ENCODE measurements at regions not wholly inside any gene's neighbourhood (a gene's known extent, or its start where the extent isn't known, plus 50 kb on each side); places are given as distances from the start of the nearest gene placed in this dataset.
A peak's percentile ranks its signal among the peaks of the same experiment; 100 is the strongest.

- no peak overlapping the region for H3K9ac ChIP-seq (ENCODE audit: low read depth, low read length)
- no peaks in the 10 kb centered on the region for H3K27me3 ChIP-seq (ENCODE audit: insufficient read depth, low read length)
- H3K9me3 ChIP-seq (ENCODE audit: insufficient read depth, low read depth, low read length), result no peaks in the 10 kb centered on the region
- H3K4me3 ChIP-seq (ENCODE audit: low read length), result no peak overlapping the region
- H3K4me1 ChIP-seq (ENCODE audit: insufficient read depth, low read length), result no peaks in the 10 kb centered on the region
- no peaks in the 10 kb centered on the region for H3K36me3 ChIP-seq (ENCODE audit: insufficient read depth, low read depth, low read length)
- H3K27ac ChIP-seq (ENCODE audit: low read length), result no peak overlapping the region
Measured at GRCh38 chr16:51924744-51925143, 622.2 kb downstream of the TOX3 start.

GRCh38 chr16:51922476-51922875, 624.5 kb downstream of the TOX3 start:
- Histone ChIP-seq H3K9me3 (ENCODE audit: insufficient read depth, low read depth, low read length) (no peaks in the 10 kb centered on the region), H3K36me3 (ENCODE audit: insufficient read depth, low read depth, low read length) (no peaks in the 10 kb centered on the region), H3K4me1 (ENCODE audit: insufficient read depth, low read length) (no peaks in the 10 kb centered on the region), H3K27ac (ENCODE audit: low read length) (no peak overlapping the region), H3K9ac (ENCODE audit: low read depth, low read length) (no peak overlapping the region), H3K4me3 (ENCODE audit: low read length) (no peak overlapping the region), H3K27me3 (ENCODE audit: insufficient read depth, low read length) (no peaks in the 10 kb centered on the region)

- no peak overlapping the region for H3K9ac ChIP-seq (ENCODE audit: low read depth, low read length)
- H3K27me3 ChIP-seq (ENCODE audit: insufficient read depth, low read length), result no peaks in the 10 kb centered on the region
- no peak overlapping the region for H3K4me3 ChIP-seq (ENCODE audit: low read length)
- no peaks in the 10 kb centered on the region for H3K9me3 ChIP-seq (ENCODE audit: insufficient read depth, low read depth, low read length)
- H3K4me1 ChIP-seq (ENCODE audit: insufficient read depth, low read length), result no peaks in the 10 kb centered on the region
- no peaks in the 10 kb centered on the region for H3K36me3 ChIP-seq (ENCODE audit: insufficient read depth, low read depth, low read length)
- H3K27ac ChIP-seq (ENCODE audit: low read length), result no peak overlapping the region
Measured at GRCh38 chr16:51919736-51920135, 627.2 kb downstream of the TOX3 start.

GRCh38 chr16:51916814-51917213, 630.1 kb downstream of the TOX3 start:
- no peaks in the 10 kb centered on the region for H3K9me3 ChIP-seq (ENCODE audit: insufficient read depth, low read depth, low read length)
- H3K4me3 ChIP-seq (ENCODE audit: low read length), result no peak overlapping the region
- H3K4me1 ChIP-seq (ENCODE audit: insufficient read depth, low read length), result no peaks in the 10 kb centered on the region
- no peak overlapping the region for H3K9ac ChIP-seq (ENCODE audit: low read depth, low read length)
- H3K27me3 ChIP-seq (ENCODE audit: insufficient read depth, low read length), result no peaks in the 10 kb centered on the region
- no peak overlapping the region for H3K27ac ChIP-seq (ENCODE audit: low read length)
- no peaks in the 10 kb centered on the region for H3K36me3 ChIP-seq (ENCODE audit: insufficient read depth, low read depth, low read length)

- Histone ChIP-seq H3K9me3 (ENCODE audit: insufficient read depth, low read depth, low read length) (no peaks in the 10 kb centered on the region), H3K9ac (ENCODE audit: low read depth, low read length) (no peak overlapping the region), H3K36me3 (ENCODE audit: insufficient read depth, low read depth, low read length) (no peaks in the 10 kb centered on the region), H3K27ac (ENCODE audit: low read length) (no peak overlapping the region), H3K4me3 (ENCODE audit: low read length) (no peak overlapping the region), H3K27me3 (ENCODE audit: insufficient read depth, low read length) (no peaks in the 10 kb centered on the region), H3K4me1 (ENCODE audit: insufficient read depth, low read length) (no peaks in the 10 kb centered on the region)
Measured at GRCh38 chr16:51916231-51916630, 630.7 kb downstream of the TOX3 start.

GRCh38 chr16:51907680-51908079, 639.3 kb downstream of the TOX3 start:
- Histone ChIP-seq H3K9me3 (ENCODE audit: insufficient read depth, low read depth, low read length) (no peaks in the 10 kb centered on the region), H3K36me3 (ENCODE audit: insufficient read depth, low read depth, low read length) (no peaks in the 10 kb centered on the region), H3K4me3 (ENCODE audit: low read length) (no peak overlapping the region), H3K4me1 (ENCODE audit: insufficient read depth, low read length) (no peaks in the 10 kb centered on the region), H3K9ac (ENCODE audit: low read depth, low read length) (no peak overlapping the region), H3K27me3 (ENCODE audit: insufficient read depth, low read length) (no peaks in the 10 kb centered on the region), H3K27ac (ENCODE audit: low read length) (no peak overlapping the region)

- H3K9me3 ChIP-seq (ENCODE audit: insufficient read depth, low read depth, low read length), result no peaks in the 10 kb centered on the region
- H3K27ac ChIP-seq (ENCODE audit: low read length), result no peak overlapping the region
- H3K4me1 ChIP-seq (ENCODE audit: insufficient read depth, low read length), result peaks cover 7% of the 10 kb centered on the region; the same call in 1 of the 2 replicates
- H3K4me3 ChIP-seq (ENCODE audit: low read length), result no peak overlapping the region
- H3K9ac ChIP-seq (ENCODE audit: low read depth, low read length), result no peak overlapping the region
- no peaks in the 10 kb centered on the region for H3K27me3 ChIP-seq (ENCODE audit: insufficient read depth, low read length)
- no peaks in the 10 kb centered on the region for H3K36me3 ChIP-seq (ENCODE audit: insufficient read depth, low read depth, low read length)
Measured at GRCh38 chr16:51900221-51900780, 646.6 kb downstream of the TOX3 start.

- Histone ChIP-seq H3K9me3 (ENCODE audit: insufficient read depth, low read depth, low read length) (no peaks in the 10 kb centered on the region), H3K9ac (ENCODE audit: low read depth, low read length) (no peak overlapping the region), H3K36me3 (ENCODE audit: insufficient read depth, low read depth, low read length) (no peaks in the 10 kb centered on the region), H3K4me1 (ENCODE audit: insufficient read depth, low read length) (peaks cover 7% of the 10 kb centered on the region; the same call in 1 of the 2 replicates), H3K27me3 (ENCODE audit: insufficient read depth, low read length) (no peaks in the 10 kb centered on the region), H3K27ac (ENCODE audit: low read length) (no peak overlapping the region), H3K4me3 (ENCODE audit: low read length) (no peak overlapping the region)
Measured at GRCh38 chr16:51898872-51899271, 648.1 kb downstream of the TOX3 start.

- 0 out of 2 replicates have a peak overlapping the region, but pooled peaks have one; percentile 2 for H3K4me3 ChIP-seq (ENCODE audit: low read length)
- H3K27ac ChIP-seq (ENCODE audit: low read length), result no peak overlapping the region
- H3K9ac ChIP-seq (ENCODE audit: low read depth, low read length), result no peak overlapping the region
- H3K9me3 ChIP-seq (ENCODE audit: insufficient read depth, low read depth, low read length), result no peaks in the 10 kb centered on the region
- H3K4me1 ChIP-seq (ENCODE audit: insufficient read depth, low read length), result peaks cover 16% of the 10 kb centered on the region; the same call in 1 of the 2 replicates
- H3K36me3 ChIP-seq (ENCODE audit: insufficient read depth, low read depth, low read length), result no peaks in the 10 kb centered on the region
- no peaks in the 10 kb centered on the region for H3K27me3 ChIP-seq (ENCODE audit: insufficient read depth, low read length)
Measured at GRCh38 chr16:51896013-51896412, 650.9 kb downstream of the TOX3 start.

- no peaks in the 10 kb centered on the region for H3K36me3 ChIP-seq (ENCODE audit: insufficient read depth, low read depth, low read length)
- H3K4me3 ChIP-seq (ENCODE audit: low read length), result no peak overlapping the region
- no peak overlapping the region for H3K27ac ChIP-seq (ENCODE audit: low read length)
- no peaks in the 10 kb centered on the region for H3K27me3 ChIP-seq (ENCODE audit: insufficient read depth, low read length)
- no peak overlapping the region for H3K9ac ChIP-seq (ENCODE audit: low read depth, low read length)
- H3K4me1 ChIP-seq (ENCODE audit: insufficient read depth, low read length), result peaks cover 16% of the 10 kb centered on the region; the same call in 1 of the 2 replicates
- no peaks in the 10 kb centered on the region for H3K9me3 ChIP-seq (ENCODE audit: insufficient read depth, low read depth, low read length)
Measured at GRCh38 chr16:51892293-51893007, 654.5 kb downstream of the TOX3 start.

GRCh38 chr16:51888534-51888933, 658.4 kb downstream of the TOX3 start:
- Histone ChIP-seq H3K9me3 (ENCODE audit: insufficient read depth, low read depth, low read length) (no peaks in the 10 kb centered on the region), H3K4me3 (ENCODE audit: low read length) (no peak overlapping the region), H3K36me3 (ENCODE audit: insufficient read depth, low read depth, low read length) (no peaks in the 10 kb centered on the region), H3K4me1 (ENCODE audit: insufficient read depth, low read length) (peaks cover 9% of the 10 kb centered on the region; the same call in 1 of the 2 replicates), H3K27ac (ENCODE audit: low read length) (no peak overlapping the region), H3K9ac (ENCODE audit: low read depth, low read length) (no peak overlapping the region), H3K27me3 (ENCODE audit: insufficient read depth, low read length) (no peaks in the 10 kb centered on the region)

GRCh38 chr16:51888016-51888415, 658.9 kb downstream of the TOX3 start:
- no peaks in the 10 kb centered on the region for H3K36me3 ChIP-seq (ENCODE audit: insufficient read depth, low read depth, low read length)
- no peaks in the 10 kb centered on the region for H3K9me3 ChIP-seq (ENCODE audit: insufficient read depth, low read depth, low read length)
- H3K27ac ChIP-seq (ENCODE audit: low read length), result no peak overlapping the region
- H3K9ac ChIP-seq (ENCODE audit: low read depth, low read length), result no peak overlapping the region
- H3K4me3 ChIP-seq (ENCODE audit: low read length), result no peak overlapping the region
- peaks cover 9% of the 10 kb centered on the region; the same call in 1 of the 2 replicates for H3K4me1 ChIP-seq (ENCODE audit: insufficient read depth, low read length)
- no peaks in the 10 kb centered on the region for H3K27me3 ChIP-seq (ENCODE audit: insufficient read depth, low read length)
